NCI-H460 (cell line): ENCODE measurements at regions not wholly inside any gene's neighbourhood (a gene's known extent, or its start where the extent isn't known, plus 50 kb on each side); places are given as distances from the start of the nearest gene placed in this dataset.

ENCODE experiments used
- DNase-seq: peaks from one replicate; pipeline ENCODE4 v3.0.0-alpha.2; 2016; ENCODE audit warnings: low read depth; ENCODE audit errors: extremely low read depth

DNA sequence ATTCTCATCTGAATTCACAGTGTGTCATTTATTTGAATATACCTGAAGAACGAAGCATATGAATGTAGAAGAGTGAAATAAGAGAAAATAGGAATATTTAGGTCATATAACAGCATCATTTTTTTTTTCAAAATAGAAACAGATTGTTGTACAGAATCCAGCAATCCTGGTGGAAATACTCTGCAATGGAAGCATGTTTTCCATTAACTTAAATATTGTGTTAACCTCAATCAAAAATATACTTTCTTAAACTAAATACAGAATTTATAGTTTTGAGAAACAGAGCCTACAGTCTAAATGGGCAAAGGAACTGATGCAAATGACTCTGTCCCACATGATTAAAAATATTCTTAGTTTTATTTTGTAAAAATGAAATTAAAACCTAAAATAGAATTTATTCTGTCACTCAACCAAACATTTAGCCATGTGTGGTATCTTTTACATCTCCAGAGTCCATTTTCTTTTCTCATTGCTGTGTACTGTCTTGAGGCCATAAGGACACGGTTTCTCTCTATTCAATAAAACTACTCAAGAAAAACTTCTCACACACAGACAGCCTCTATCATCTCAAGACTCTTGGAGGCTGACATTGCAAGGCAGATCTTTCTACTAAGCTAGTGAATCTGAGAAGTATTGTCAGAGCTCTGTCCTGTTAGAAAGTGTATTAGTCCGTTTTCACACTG lies 322.6 kb downstream of the LTN1 start:
- DNase-seq = no peak

DNA sequence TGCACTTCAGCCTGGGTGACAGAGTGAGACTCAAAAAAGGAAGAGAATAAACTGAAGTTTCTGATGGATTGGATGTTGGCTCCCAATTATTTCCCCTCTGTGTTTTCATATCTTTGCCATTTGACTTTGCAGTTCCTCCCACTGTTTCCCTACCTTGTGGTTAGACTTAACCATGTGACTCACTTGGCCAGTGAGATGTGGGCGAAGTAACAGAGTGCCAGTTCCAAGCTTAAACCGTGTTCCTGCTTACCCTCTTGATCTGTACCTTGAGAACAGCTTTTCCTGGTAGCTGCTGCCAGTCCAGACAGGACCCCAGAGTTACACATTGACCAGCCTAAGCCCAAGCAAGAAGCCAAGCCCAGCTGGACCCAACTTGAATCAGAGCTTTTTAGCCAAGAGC lies 323.4 kb downstream of the LTN1 start:
- no peak for DNase-seq

DNA sequence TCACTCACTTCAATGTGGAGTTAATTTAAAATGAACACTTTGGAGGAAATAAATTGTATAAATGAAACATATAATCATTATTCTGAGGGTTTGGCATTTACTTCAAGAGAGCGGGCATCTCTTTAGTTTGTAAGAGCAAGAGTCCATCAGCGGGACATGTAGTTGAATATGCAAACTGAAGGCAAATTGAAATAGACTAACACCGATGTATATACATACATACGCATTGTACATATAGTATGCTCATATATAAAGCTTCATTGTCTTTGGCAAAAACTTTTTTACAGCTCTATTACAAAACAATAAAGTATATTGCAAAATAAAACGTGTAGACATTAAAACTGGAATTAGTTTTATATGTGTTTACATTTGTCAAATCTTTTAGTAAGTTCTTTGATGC lies 328.9 kb downstream of the LTN1 start:
- DNase-seq = no peak

DNA sequence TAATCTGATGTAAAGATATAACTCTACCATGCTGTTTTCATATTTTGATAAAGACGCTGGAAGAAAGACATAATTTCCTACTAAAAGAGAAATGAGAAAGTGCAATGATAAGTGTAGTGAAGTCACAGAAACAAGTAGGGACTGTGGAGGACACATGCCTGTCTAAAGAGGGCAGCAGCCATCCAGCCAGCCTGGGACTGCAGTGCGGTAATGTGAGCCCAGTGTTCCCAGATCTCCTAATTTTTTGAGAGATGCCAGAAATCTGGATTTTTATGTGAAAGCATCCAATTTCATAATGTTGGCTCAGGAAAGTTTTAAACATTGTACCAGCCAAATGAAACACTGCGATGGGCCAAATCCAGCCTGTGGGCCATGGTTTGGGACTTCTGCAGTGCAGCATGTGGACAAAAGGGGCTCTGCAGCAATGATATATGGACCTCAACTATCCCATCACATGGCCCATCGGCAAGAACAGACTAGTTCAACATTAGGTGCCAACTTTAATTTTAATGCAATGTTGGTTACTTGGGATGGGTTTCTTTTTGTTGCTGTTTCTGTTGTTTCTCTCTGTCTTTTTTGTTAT lies 329.5 kb downstream of the LTN1 start:
- no peak for DNase-seq

- DNase-seq = no peak
Observed at GRCh38 chr21:28657566-28657965, 335.1 kb downstream of the LTN1 start.

GRCh38 chr21:28655471-28655870 lies 337.2 kb downstream of the LTN1 start:
- DNase-seq = no peak

- no peak for DNase-seq
Observed at GRCh38 chr21:28654406-28654805, 338.3 kb downstream of the LTN1 start.

GRCh38 chr21:28644762-28645161 lies 347.9 kb downstream of the LTN1 start:
- no peak for DNase-seq

DNA sequence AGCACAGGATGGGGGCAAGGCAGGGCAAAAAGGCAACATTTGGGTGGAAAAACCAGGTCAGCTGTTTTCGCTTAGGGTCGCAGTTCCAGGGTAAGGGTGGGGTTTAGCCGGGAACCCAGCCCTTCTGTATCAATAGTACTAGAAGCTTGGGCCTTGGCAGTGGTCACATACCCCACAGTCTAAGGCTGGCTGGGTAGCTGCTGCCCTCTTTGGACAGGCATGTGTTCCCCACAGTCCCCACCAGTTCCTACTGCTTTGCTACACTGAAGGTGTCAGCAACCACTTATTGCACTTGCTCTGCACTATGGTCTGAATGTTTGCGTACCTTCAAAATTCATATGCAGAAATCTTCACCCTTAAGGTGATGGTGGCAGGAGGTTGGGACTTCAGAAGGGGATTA lies 349.8 kb downstream of the LTN1 start:
- no peak for DNase-seq

DNA sequence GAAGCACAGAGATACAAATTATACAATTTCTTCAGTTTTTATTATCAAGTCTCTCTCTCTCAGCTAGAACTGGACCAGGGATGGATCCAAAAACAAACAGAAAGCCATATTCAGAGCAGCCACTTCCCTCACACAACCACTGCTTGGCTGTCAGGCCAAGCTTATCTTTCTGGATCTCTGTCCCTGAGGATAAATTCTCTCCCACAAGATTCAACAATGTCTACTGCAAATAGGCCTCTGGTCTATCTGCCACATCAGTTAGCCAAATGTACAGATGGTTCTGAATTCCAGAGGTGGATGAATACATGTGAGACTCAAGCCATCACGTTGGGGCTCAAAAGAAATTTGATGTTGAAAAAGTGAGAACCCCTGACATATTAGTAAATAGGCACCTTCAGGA lies 350.9 kb downstream of the LTN1 start:
- no peak for DNase-seq

- DNase-seq = no peak
Observed at GRCh38 chr21:28640326-28640725, 352.4 kb downstream of the LTN1 start.

- no peak for DNase-seq
Observed at GRCh38 chr21:28639737-28640136, 352.9 kb downstream of the LTN1 start.

DNA sequence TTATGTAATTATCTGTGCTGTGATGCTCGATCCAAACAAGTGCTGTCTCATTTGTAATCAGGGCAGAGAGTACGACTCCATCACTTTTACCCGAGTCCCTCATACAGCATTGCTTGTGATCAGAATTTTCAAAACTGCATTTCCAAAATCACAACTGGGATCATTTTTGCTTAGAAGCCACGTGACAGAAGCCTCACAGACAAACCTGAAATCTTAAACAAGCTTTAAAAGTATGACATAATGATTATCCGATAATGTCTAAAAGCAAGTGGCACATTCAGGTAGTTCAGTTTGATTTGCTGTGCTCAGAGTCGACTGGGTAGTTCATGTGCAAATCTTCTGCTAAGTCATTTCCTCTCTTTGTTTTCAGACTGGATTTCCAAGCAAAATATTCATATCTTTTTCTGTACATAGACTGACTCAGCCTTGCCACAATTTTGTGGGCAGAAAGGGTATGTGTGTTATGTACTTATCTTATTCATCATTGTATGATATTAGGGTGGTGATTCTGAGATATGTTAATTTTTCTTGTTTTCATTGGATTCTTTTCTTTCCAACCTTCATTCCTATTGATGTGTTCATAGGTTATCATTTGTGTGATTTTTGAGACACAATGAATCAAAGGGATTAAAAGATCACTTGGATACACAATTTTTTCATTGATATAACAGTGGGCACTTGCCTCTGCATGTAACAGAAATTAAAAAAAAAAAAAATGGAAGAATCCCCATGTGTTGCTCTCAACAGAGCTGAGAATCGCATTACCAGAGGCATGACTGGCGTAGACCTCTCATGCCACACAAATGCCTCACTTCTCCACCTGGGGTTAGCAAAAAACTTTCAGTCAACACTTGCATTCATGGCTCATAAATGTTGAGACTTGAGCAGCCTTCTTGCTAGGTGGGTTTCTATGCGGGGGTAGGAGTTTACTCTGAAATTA lies 355.7 kb downstream of the LTN1 start:
- peak; percentile 71 for DNase-seq

- no peak for DNase-seq
Observed at GRCh38 chr21:28635541-28635940, 357.1 kb downstream of the LTN1 start.

DNA sequence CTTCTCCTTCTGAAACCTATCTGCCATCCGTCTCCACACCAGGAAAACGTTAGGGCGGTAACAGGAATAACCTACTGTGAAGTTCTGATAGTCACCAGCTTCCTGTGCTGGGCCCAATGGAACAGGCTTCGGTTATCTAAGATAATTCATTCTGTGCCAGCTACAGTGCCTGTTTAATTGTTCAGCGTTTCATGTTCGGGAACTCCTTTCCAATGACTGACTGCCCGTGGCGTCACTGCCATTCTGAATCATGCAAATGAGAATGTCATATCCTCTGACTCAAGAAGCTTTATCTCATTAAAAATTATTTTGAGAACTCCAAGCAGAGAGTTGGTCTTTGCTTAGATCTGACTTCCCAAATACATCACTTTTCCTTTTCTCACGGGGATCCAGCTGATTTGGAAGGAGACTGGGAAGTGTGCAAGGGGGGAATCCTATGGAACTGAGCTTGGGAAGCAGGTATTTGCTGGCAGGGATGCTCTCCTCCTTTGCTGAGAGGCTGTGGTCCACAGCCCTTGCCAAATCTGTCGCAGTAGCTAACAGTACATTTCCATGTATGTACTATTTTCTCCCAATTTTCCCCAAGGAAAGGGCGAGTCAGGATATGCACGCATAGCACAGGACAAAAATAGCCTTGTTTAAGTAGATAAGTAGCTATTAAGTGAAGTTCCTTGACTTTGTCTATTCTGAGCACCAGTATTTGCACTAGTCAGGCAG lies 358.7 kb downstream of the LTN1 start:
- peak; percentile 64 for DNase-seq

- no peak for DNase-seq
Observed at GRCh38 chr21:28632755-28633408, 359.8 kb downstream of the LTN1 start.

GRCh38 chr21:28627691-28628090 lies 365.0 kb downstream of the LTN1 start:
- DNase-seq = no peak

DNA sequence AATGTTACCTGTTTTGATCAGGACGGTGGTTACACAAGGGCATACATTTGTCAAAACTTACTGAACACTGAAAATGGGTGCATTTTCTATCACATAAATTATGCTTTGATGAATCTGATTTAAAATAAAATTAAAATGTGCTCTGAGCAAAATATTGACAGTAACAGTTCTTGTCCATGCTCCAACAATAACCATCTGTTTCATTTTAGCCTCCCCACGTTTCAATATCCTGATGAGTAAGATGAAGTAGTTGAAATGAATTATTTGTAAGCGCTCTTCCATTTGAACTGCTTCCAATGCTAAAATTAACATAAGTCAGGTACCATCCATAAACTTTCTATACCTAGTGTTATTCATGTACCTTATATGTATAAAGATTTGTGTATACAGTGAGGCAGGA lies 365.4 kb downstream of the LTN1 start:
- no peak for DNase-seq

- DNase-seq = no peak
Observed at GRCh38 chr21:28624626-28625025, 368.1 kb downstream of the LTN1 start.

DNA sequence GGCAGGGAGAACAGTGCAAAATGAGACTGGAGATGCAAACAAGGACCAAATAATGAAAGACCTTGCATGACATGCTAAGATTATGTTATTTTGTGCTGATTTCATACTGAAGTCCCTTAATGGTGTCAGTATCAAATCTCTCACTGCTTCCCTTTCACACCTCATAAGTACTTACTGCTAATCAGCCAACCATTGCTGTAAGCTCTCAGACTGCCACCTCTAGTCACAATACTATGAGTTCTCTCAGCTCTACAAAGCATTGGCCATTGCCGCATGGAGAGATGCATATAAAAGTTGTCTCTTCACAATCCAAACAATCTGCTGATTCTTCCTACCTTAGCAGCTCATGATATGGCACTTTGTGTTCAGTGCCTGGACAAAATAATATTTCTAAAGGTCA lies 375.4 kb downstream of the LTN1 start:
- DNase-seq = no peak

DNA sequence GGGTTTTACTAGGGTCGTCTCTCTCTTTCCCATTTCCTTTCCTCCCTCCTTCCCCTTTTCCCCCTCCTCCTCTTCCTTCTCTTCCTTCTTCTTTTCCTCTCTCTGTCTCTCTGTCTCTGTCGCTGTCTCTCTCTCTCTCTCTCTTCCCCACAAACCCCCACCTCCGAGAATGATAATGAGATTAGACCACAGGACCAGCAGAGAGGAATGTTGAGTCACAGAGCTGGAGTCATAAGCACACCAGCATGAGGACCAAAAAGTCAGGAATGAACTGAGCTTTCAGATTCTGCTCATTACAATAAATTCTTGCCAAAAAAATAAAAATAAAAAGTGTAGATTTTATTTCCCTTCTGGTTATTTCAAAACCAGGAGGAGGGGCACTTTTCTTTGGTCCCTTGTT lies 377.4 kb downstream of the LTN1 start:
- DNase-seq = no peak
